SH-SY5Y (cell line): ENCODE measurements at regions not wholly inside any gene's neighbourhood (a gene's known extent, or its start where the extent isn't known, plus 50 kb on each side); places are given as distances from the start of the nearest gene placed in this dataset.

Source experiments
- GATA2 ChIP-seq: IDR thresholded peaks from 2 replicates; pipeline ENCODE4 v1.6.1; 2011; ENCODE audit warnings: mild to moderate bottlenecking, low read depth, low read length
- GATA3 ChIP-seq: IDR thresholded peaks from 2 replicates; pipeline ENCODE4 v1.6.1; 2011; ENCODE audit warnings: low read depth, mild to moderate bottlenecking, low read length, moderate library complexity

DNA sequence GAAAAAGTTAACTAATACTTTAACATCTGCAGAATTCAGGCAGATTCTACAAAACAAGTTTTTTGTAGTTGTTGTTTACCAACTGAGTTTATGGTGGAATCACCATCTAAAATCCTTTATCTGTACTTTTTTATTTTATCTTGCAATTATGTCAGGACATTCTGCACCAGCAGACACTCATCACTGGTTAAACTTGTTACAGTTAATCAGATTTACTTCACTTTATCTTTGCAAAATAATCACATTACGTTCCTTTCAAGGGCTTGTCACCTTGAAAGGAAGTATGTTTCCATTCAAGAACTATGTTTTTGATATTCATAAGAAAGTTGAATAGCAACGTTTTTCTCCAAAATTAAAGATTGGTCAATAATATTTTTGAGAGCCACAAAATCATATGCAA is 796.6 kb upstream of the ROBO1 start:
- no peak for TF ChIP-seq GATA3
- no peak for TF ChIP-seq GATA2
